Cardiac muscle cell (in vitro differentiated cells and primary cell): ENCODE measurements at regions not wholly inside any gene's neighbourhood (a gene's known extent, or its start where the extent isn't known, plus 50 kb on each side); places are given as distances from the start of the nearest gene placed in this dataset.

Experiments
- DNase-seq, 2 donors: peaks; one replicate each; pipeline versions ENCODE4 v3.0.0 to v3.0.0-alpha.2; 2010 to 2017; ENCODE audit warnings: low read depth in 1 of 2, low spot score in 1 of 2
- H3K27ac ChIP-seq: fragments of 200-600 bp; sonication (generic); 2 replicates; pipeline ENCODE4 v1.5.1; 2016
- H3K27me3 ChIP-seq: fragments of 200-600 bp; sonication (generic); 2 replicates; pipeline ENCODE4 v1.6.0; 2016; ENCODE audit warnings: control low read depth
- H3K36me3 ChIP-seq: fragments of 200-600 bp; sonication (generic); 2 replicates; pipeline ENCODE4 v1.5.1; 2016; ENCODE audit warnings: control low read depth
- H3K4me1 ChIP-seq: fragments of 200-600 bp; sonication (generic); 2 replicates; pipeline ENCODE4 v1.8.1; 2017; ENCODE audit warnings: low read depth, mild to moderate bottlenecking, mixed run types
- H3K4me3 ChIP-seq: fragments of 200-600 bp; sonication (generic); 2 replicates; pipeline ENCODE4 v1.5.1; 2016; ENCODE audit warnings: mild to moderate bottlenecking
- H3K9me3 ChIP-seq: fragments of 200-600 bp; sonication (generic); 2 replicates; pipeline ENCODE4 v1.5.1; 2017; ENCODE audit warnings: low read depth, mild to moderate bottlenecking, control low read depth
- TF ChIP-seq, protein P1 (sequence below): IDR thresholded peaks from 2 replicates; pipeline ENCODE4 v1.5.1; 2012; ENCODE audit warnings: low read depth, mild to moderate bottlenecking, low read length

DNA sequence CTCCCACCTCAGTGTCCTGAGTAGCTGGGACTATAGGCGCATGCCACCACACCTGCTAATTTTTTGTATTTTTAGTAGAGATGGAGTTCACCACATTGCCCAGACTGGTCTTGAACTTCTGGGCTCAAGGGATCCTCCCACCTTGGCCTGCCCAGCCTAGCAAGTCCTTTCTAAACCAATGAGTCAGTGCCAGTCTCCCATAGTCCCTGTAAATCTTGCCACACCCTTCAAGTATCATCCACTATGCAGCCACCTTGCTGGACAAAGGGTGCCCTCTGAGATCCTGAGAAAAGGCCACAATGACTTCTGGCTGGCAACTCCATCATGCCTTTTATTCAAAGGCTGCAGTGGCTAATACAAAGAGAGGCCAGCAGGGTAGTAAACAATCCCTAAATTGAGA is 184.0 kb downstream of the ABHD5 start:
- H3K4me3 ChIP-seq = no peak overlapping the region
- no peaks in the 10 kb centered on the region for H3K9me3 ChIP-seq
- H3K4me1 ChIP-seq = no peaks in the 10 kb centered on the region
- H3K36me3 ChIP-seq = no peaks in the 10 kb centered on the region
- no peak for DNase-seq
- TF ChIP-seq, protein P1, sequence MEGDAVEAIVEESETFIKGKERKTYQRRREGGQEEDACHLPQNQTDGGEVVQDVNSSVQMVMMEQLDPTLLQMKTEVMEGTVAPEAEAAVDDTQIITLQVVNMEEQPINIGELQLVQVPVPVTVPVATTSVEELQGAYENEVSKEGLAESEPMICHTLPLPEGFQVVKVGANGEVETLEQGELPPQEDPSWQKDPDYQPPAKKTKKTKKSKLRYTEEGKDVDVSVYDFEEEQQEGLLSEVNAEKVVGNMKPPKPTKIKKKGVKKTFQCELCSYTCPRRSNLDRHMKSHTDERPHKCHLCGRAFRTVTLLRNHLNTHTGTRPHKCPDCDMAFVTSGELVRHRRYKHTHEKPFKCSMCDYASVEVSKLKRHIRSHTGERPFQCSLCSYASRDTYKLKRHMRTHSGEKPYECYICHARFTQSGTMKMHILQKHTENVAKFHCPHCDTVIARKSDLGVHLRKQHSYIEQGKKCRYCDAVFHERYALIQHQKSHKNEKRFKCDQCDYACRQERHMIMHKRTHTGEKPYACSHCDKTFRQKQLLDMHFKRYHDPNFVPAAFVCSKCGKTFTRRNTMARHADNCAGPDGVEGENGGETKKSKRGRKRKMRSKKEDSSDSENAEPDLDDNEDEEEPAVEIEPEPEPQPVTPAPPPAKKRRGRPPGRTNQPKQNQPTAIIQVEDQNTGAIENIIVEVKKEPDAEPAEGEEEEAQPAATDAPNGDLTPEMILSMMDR = no peak
- no peaks in the 10 kb centered on the region for H3K27me3 ChIP-seq
- H3K27ac ChIP-seq = no peak overlapping the region

DNA sequence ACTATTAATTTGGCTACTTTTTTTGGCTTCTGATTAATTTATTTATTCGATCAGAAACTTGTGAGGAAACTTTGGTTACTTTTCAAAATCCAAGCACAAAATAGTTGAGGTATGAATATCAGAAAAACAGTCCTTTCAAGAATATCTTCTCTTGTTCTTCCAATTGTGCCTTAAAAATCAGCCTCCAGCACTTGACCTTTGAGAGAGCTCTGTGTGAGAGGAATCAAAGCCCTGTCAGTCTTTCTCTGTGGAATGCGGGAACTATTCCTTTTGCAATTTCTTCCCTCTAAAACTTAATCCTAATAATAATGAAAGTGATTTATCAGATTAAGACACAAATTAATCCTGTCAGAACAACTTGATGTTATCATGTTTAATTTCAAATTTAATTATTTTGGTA is 185.9 kb downstream of the ABHD5 start:
- TF ChIP-seq, protein P1 = no peak

GRCh38 chr3:43879166-43879565 is 188.4 kb downstream of the ABHD5 start:
- Histone ChIP-seq H3K9me3 (no peaks in the 10 kb centered on the region), H3K27me3 (no peaks in the 10 kb centered on the region), H3K36me3 (no peaks in the 10 kb centered on the region), H3K4me3 (no peak overlapping the region), H3K4me1 (no peaks in the 10 kb centered on the region), H3K27ac (no peak overlapping the region)
- DNase-seq = peak in 1 of 2 donors; percentile 57
- TF ChIP-seq, protein P1 = peak; percentile 37

More for the DNA sequence above, 185.9 kb downstream of the ABHD5 start:
- no peak for DNase-seq
- Histone ChIP-seq H3K4me3 (no peak overlapping the region), H3K36me3 (no peaks in the 10 kb centered on the region), H3K4me1 (no peaks in the 10 kb centered on the region), H3K27me3 (no peaks in the 10 kb centered on the region), H3K27ac (no peak overlapping the region), H3K9me3 (no peaks in the 10 kb centered on the region)

GRCh38 chr3:43882976-43883680 is 192.4 kb downstream of the ABHD5 start:
- Histone ChIP-seq H3K36me3 (no peaks in the 10 kb centered on the region), H3K27ac (no peak overlapping the region), H3K4me3 (no peak overlapping the region), H3K4me1 (no peaks in the 10 kb centered on the region), H3K9me3 (no peaks in the 10 kb centered on the region), H3K27me3 (no peaks in the 10 kb centered on the region)
- TF ChIP-seq, protein P1 = no peak
- no peak for DNase-seq

- H3K36me3 ChIP-seq = no peaks in the 10 kb centered on the region
- no peak for DNase-seq
- TF ChIP-seq, protein P1 = no peak
- no peak overlapping the region for H3K4me3 ChIP-seq
- H3K4me1 ChIP-seq = no peaks in the 10 kb centered on the region
- no peaks in the 10 kb centered on the region for H3K27me3 ChIP-seq
- H3K9me3 ChIP-seq = no peaks in the 10 kb centered on the region
- H3K27ac ChIP-seq = no peak overlapping the region
Observed at GRCh38 chr3:43883729-43884396, 193.1 kb downstream of the ABHD5 start.
